ENCODE measurements at regions not wholly inside any gene's neighbourhood (a gene's known extent, or its start where the extent isn't known, plus 50 kb on each side); places are given as distances from the start of the nearest gene placed in this dataset.
"Not testable (repeated sequence)": the region's sequence is repeated elsewhere in the genome, so short reads cannot be mapped to it uniquely, and the experiment has no call there.

DNA sequence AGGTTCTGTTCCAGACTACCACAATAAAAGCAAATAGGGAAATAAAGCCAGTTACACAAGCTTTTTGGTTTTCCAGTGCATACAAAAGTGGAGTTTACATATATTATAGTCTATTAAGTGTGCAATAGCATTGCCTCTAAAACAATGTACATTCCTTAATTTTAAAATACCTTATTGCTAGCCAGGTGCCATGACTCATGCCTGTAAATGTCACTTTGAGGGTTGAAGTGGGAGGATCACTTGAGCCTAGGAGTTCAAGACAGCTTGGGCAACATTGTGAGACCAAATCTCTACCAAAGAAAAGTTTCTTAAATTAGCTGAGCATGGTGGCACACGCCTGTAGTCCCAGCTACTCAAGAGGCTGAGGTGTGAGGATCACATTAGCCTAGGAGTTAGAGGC is 52.9 kb upstream of the IMP4 start:
- H3K4me3 ChIP-seq (ENCODE audit: low read depth, low read length), result no peak overlapping the region
- H3K9ac ChIP-seq (ENCODE audit: low read depth, low read length), result no peak overlapping the region
- no peaks in the 10 kb centered on the region for H3K36me3 ChIP-seq (ENCODE audit: control insufficient read depth, insufficient read depth, low read length)
- no peaks in the 10 kb centered on the region for H3K4me1 ChIP-seq (ENCODE audit: control insufficient read depth, insufficient read depth, low read length)
- H3K27me3 ChIP-seq (ENCODE audit: control insufficient read depth, insufficient read depth, low read length), result peaks cover 2% of the 10 kb centered on the region
- H3K9me3 ChIP-seq (ENCODE audit: control insufficient read depth, insufficient read depth, low read length), result no peaks in the 10 kb centered on the region

DNA sequence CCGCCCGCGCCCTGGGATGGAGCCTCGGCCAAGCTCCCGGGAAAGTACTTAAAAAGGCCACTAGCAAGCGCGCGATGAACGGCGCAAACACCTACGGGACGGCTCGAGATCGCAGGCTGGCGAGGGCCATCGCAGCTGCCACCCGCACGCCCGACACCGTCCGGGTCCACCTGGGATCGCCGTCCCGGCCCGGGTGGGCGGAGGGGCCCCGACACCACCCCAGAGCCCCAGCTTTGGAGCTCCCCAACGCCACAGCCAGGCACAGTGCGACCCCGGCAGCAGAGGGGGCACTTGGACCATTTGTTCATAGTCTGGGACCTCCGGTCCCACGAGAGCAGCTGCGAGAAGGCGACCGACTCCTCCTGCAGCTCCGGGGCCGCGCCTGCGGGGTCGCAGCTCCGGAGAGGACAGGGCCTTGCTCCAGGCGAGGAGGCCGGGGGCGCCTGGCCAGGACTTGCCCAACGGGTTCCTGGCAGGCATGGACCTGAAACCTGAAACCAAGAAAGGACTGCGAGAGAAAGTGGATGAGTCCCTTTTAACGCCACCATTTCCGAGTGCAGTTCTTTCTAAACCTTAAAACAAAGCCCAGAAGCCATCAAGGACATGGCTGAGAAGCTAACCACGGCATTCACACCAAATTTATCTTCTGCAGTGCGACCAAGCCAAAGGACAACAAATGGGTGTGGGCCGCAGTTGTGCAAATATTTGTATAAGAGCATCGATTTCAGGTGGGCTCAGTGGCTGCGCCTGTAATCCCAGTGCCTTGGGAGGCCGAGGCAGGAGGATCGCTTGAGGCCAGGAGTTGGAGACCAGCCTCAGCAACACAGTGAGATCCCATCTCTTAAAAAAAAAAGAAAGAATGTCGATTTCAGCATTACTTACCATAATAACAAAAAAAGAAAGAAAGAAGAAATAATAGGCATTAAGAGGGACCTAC is 54.0 kb upstream of the IMP4 start:
- Histone ChIP-seq H3K36me3 (ENCODE audit: control insufficient read depth, insufficient read depth, low read length) (no peaks in the 10 kb centered on the region), H3K4me3 (ENCODE audit: low read depth, low read length) (peak overlapping the region; percentile 27), H3K27me3 (ENCODE audit: control insufficient read depth, insufficient read depth, low read length) (peaks cover 2% of the 10 kb centered on the region), H3K9ac (ENCODE audit: low read depth, low read length) (no peak overlapping the region), H3K4me1 (ENCODE audit: control insufficient read depth, insufficient read depth, low read length) (no peaks in the 10 kb centered on the region), H3K9me3 (ENCODE audit: control insufficient read depth, insufficient read depth, low read length) (no peaks in the 10 kb centered on the region)

DNA sequence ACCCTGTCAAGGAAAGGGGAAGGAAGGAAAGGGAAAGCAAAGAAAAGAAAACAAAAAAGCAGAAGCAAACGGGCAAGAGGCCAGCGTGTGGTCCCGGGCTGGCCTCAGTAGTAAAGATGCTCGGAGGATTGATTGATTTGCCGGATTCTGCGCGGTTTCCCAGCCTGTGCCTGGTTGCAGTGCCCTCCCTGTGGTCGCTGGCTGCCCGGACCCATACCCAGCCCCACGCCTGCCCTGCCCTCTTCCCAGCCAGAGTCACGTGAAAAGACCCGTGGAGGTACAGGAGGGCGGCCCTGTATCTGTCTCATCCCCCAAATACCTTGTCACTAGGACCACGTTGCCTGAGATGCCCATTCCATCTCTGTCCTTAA is 55.1 kb upstream of the IMP4 start:
- H3K4me3 ChIP-seq (ENCODE audit: low read depth, low read length), result no peak overlapping the region
- no peaks in the 10 kb centered on the region for H3K9me3 ChIP-seq (ENCODE audit: control insufficient read depth, insufficient read depth, low read length)
- H3K27me3 ChIP-seq (ENCODE audit: control insufficient read depth, insufficient read depth, low read length), result peaks cover 2% of the 10 kb centered on the region
- H3K4me1 ChIP-seq (ENCODE audit: control insufficient read depth, insufficient read depth, low read length), result no peaks in the 10 kb centered on the region
- H3K9ac ChIP-seq (ENCODE audit: low read depth, low read length), result no peak overlapping the region
- no peaks in the 10 kb centered on the region for H3K36me3 ChIP-seq (ENCODE audit: control insufficient read depth, insufficient read depth, low read length)

DNA sequence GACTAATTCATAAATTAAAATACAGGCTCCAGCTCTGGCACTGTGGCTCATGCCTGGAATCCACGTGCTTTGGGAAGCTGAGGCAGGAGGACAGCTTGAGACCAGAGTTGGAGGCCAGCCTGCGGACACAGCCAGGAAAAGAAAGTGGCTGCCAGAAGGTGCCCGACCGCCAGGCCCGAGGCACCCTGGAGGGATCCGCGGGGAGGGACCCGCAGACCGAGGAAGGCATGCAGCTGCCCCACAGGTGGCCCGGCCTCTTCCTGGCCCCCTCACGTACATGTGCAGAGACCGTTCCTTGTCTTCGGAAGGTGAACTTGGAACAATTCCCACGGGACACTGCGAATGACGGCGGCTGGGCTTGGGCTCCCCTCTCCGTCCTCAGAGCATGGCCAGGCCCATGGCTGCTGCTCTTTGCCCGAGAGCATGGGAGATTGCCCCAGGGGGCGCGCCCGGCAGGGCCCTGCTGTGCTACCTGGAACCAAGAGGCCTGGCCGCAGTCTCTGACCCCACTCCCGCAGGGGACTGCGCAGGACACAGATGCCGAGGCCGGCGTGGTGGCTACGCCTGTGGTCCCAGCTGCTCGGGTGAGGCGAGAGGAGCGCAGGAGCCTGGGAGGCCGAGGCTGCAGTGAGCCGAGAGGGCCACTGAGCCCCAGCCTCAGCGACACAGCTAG is 55.6 kb upstream of the IMP4 start:
- no peak overlapping the region for H3K9ac ChIP-seq (ENCODE audit: low read depth, low read length)
- no peaks in the 10 kb centered on the region for H3K9me3 ChIP-seq (ENCODE audit: control insufficient read depth, insufficient read depth, low read length)
- H3K27me3 ChIP-seq (ENCODE audit: control insufficient read depth, insufficient read depth, low read length), result peaks cover 2% of the 10 kb centered on the region
- H3K36me3 ChIP-seq (ENCODE audit: control insufficient read depth, insufficient read depth, low read length), result no peaks in the 10 kb centered on the region
- no peak overlapping the region for H3K4me3 ChIP-seq (ENCODE audit: low read depth, low read length)
- no peaks in the 10 kb centered on the region for H3K4me1 ChIP-seq (ENCODE audit: control insufficient read depth, insufficient read depth, low read length)

DNA sequence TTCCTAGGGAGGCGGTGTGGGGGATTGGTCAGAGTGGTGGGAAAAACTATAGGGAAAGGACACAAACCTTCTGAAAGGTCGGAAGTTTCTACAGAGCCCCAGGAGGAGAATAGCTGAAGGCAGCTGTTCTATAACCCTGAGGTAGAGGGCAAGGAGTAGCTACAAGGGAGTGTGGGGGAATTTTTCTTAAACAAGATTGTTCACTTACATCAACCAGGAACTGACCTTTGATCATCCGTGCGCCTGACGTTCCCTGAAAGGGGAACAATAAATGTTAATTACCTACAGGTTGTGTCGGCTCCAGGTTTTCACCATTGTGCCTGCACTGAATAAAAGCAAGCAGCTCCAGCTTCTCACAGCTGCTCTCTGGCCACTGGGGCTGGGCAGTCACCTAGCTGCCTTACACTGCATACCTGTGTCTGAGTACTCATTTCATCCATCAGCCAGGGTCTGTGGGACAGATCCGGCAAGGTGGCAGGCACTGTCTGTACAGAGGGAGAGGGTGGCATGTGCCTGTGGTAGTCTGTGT is 59.3 kb upstream of the IMP4 start:
- not testable (repeated sequence) for H3K4me1 ChIP-seq (ENCODE audit: control insufficient read depth, insufficient read depth, low read length); H3K4me3 ChIP-seq (ENCODE audit: low read depth, low read length); H3K27me3 ChIP-seq (ENCODE audit: control insufficient read depth, insufficient read depth, low read length); H3K9ac ChIP-seq (ENCODE audit: low read depth, low read length); H3K9me3 ChIP-seq (ENCODE audit: control insufficient read depth, insufficient read depth, low read length); H3K36me3 ChIP-seq (ENCODE audit: control insufficient read depth, insufficient read depth, low read length)

DNA sequence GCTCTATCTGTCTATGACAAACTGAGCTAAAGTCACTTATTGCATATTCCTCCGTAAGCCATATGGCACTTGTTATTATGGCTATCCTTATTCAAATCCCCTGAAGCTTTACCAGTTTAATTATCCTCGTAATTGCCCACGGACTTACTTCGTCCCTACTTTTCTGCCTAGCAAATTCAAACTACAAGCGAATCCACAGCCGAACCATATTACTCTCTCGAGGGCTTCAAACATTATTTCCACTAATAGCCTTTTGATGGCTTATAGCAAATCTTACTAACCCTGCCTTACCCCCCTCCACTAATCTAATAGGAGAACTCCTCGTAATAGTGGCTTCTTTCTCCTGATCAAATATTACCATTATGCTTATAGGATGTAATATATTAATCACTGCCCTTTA is 63.1 kb upstream of the IMP4 start:
- H3K9me3 ChIP-seq (ENCODE audit: control insufficient read depth, insufficient read depth, low read length); H3K4me1 ChIP-seq (ENCODE audit: control insufficient read depth, insufficient read depth, low read length); H3K4me3 ChIP-seq (ENCODE audit: low read depth, low read length); H3K9ac ChIP-seq (ENCODE audit: low read depth, low read length); H3K36me3 ChIP-seq (ENCODE audit: control insufficient read depth, insufficient read depth, low read length); H3K27me3 ChIP-seq (ENCODE audit: control insufficient read depth, insufficient read depth, low read length): not testable (repeated sequence)

DNA sequence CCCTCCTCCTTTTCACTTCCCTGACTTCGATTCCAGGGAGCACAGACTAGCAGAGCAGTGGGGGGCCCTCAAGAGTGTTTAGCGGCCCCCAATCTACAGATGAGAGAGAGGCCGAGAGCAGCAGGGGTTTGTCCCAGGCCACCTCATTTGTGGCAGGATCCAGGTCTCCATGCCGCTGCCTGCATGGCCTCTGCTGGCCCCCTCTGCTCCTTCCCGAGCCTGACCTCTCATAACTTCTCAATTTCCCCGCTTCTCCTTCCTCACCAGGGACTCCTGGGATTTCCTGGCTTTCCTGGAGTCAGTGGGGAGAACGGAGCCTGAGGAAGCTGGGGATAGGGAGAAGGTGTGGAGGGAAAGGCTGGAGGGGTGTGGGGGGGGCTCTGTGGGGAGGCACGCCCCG is 70.1 kb upstream of the TUBA3E start:
- not testable (repeated sequence) for H3K9me3 ChIP-seq (ENCODE audit: control insufficient read depth, insufficient read depth, low read length); H3K36me3 ChIP-seq (ENCODE audit: control insufficient read depth, insufficient read depth, low read length); H3K4me1 ChIP-seq (ENCODE audit: control insufficient read depth, insufficient read depth, low read length); H3K4me3 ChIP-seq (ENCODE audit: low read depth, low read length); H3K9ac ChIP-seq (ENCODE audit: low read depth, low read length); H3K27me3 ChIP-seq (ENCODE audit: control insufficient read depth, insufficient read depth, low read length)

DNA sequence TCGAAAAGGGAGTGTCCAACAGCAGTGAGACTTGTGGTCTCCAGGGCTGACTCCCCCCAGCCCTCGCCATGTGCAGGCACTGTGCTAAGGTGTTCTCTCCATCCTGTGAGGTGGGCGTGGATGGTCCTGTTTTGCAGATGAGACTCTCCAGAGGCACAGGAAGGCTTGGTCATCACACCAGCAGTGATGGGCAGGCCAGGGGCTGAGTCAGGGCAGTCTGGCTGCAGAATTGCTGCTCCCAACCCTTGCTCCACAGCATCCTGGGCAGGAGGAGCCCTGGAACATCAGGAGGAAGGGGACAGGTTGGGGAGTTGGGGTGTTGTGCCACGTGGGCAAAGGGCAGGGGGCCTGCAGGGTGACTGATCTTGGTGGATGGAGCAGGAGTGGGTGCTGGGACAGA is 69.3 kb upstream of the TUBA3E start:
- H3K9me3 ChIP-seq (ENCODE audit: control insufficient read depth, insufficient read depth, low read length); H3K27me3 ChIP-seq (ENCODE audit: control insufficient read depth, insufficient read depth, low read length); H3K9ac ChIP-seq (ENCODE audit: low read depth, low read length); H3K4me1 ChIP-seq (ENCODE audit: control insufficient read depth, insufficient read depth, low read length); H3K4me3 ChIP-seq (ENCODE audit: low read depth, low read length); H3K36me3 ChIP-seq (ENCODE audit: control insufficient read depth, insufficient read depth, low read length): not testable (repeated sequence)

DNA sequence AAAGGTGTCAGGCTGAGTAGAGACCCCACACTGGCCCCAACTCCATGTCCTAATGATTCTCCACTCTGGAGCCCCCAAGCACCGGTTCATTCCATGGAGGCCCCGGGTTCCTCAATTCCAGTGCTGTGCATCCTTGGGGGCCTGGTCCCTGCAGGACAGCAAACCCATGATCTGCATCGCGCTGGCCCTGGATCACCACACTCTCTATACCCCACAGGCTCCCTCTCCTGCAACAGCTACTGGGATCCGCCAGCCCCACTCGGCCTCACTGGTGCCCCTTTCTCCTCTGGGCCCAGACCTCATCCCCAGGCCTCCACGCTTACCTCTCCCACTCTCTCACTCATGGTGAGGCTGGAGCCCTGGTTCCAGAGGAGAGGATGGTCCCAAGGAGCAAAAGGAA is 68.6 kb upstream of the TUBA3E start:
- not testable (repeated sequence) for H3K36me3 ChIP-seq (ENCODE audit: control insufficient read depth, insufficient read depth, low read length)

DNA sequence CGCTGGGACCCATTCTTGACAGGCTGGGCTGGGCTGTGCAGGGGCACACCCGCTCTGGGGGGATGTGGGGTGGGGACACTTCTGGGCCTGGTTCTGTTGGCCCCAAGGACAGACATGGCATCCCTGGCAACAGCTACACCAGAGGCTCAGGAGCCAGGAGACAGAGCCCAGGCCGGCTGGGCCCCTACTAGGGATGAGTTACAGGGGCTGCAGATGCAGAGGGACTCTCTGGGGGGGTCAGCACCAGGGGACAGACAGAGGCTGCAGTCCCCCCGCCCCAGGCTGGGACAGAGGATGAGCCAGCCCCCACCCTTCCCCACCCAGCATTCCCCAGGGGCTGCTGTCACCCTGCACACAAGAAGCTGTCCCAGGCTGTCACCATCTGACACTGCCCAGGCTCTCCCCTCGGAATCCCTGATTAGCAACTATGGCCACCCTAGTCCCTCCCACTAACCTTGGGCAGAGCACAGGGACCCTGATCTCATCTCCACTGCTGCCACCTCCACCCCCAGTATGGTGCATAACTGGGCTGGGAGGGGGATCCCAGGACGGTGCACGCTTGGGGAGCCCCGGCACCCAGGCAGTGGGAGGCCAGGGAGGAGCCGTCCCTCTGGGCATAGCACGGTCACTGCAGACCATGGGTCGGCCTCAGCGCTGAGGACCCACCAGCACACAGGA is 67.5 kb upstream of the TUBA3E start:
- not testable (repeated sequence) for H3K9ac ChIP-seq (ENCODE audit: low read depth, low read length); H3K27me3 ChIP-seq (ENCODE audit: control insufficient read depth, insufficient read depth, low read length); H3K4me1 ChIP-seq (ENCODE audit: control insufficient read depth, insufficient read depth, low read length); H3K36me3 ChIP-seq (ENCODE audit: control insufficient read depth, insufficient read depth, low read length); H3K9me3 ChIP-seq (ENCODE audit: control insufficient read depth, insufficient read depth, low read length); H3K4me3 ChIP-seq (ENCODE audit: low read depth, low read length)

More for the DNA sequence above, 68.6 kb upstream of the TUBA3E start:
- not testable (repeated sequence) for H3K4me1 ChIP-seq (ENCODE audit: control insufficient read depth, insufficient read depth, low read length); H3K4me3 ChIP-seq (ENCODE audit: low read depth, low read length); H3K27me3 ChIP-seq (ENCODE audit: control insufficient read depth, insufficient read depth, low read length); H3K9ac ChIP-seq (ENCODE audit: low read depth, low read length); H3K9me3 ChIP-seq (ENCODE audit: control insufficient read depth, insufficient read depth, low read length)

DNA sequence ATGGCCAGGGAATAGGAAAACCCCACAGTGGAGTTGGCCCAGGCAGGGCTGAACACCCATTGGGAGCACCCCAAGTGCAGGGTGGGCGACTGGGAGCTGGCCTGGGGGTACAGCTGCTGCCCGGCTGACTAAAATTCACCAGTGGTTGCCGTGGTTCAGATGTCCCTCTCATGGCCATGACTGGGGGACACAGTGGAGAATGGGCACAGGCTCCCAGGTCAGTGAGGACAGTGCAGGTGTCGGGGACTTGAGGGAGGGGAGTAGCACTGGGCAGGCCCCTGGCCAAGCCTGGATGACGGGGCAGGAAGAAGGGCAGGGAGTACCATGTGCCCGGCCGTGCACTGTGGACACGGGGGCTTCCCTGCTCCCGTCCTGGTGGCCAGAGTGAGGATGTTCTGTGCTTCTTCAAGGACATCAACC is 66.7 kb upstream of the TUBA3E start:
- H3K4me3 ChIP-seq (ENCODE audit: low read depth, low read length); H3K4me1 ChIP-seq (ENCODE audit: control insufficient read depth, insufficient read depth, low read length); H3K36me3 ChIP-seq (ENCODE audit: control insufficient read depth, insufficient read depth, low read length); H3K9ac ChIP-seq (ENCODE audit: low read depth, low read length); H3K27me3 ChIP-seq (ENCODE audit: control insufficient read depth, insufficient read depth, low read length); H3K9me3 ChIP-seq (ENCODE audit: control insufficient read depth, insufficient read depth, low read length): not testable (repeated sequence)

DNA sequence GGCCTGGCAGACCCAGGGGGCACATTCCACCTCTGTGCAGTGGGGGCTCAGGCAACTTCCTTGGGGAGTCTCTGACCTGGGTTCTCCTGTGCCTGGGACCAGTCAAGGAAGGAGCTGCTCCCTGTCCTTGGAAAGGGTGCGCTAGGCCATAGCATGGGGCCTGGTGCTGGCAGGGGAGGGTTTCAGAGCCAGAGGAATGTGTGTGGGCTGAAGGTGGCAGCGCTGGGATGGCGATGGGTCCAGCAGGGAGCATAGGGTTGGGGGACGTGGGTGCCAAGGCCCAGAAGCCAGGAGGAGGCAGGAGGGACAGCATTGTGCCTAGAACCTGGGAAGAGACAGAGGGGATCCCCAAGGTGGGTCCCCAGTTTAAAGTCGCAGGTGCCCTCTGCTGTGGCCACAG is 66.3 kb upstream of the TUBA3E start:
- Histone ChIP-seq H3K27me3 (ENCODE audit: control insufficient read depth, insufficient read depth, low read length) (no peaks in the 10 kb centered on the region), H3K9me3 (ENCODE audit: control insufficient read depth, insufficient read depth, low read length) (no peaks in the 10 kb centered on the region), H3K4me3 (ENCODE audit: low read depth, low read length) (no peak overlapping the region)

More for the DNA sequence above, 66.3 kb upstream of the TUBA3E start:
- Histone ChIP-seq H3K9ac (ENCODE audit: low read depth, low read length) (no peak overlapping the region), H3K4me1 (ENCODE audit: control insufficient read depth, insufficient read depth, low read length) (no peaks in the 10 kb centered on the region), H3K36me3 (ENCODE audit: control insufficient read depth, insufficient read depth, low read length) (no peaks in the 10 kb centered on the region)

All from iPS-15b (cell line).